Liver (tissue), 8 donors: ENCODE measurements at regions not wholly inside any gene's neighbourhood (a gene's known extent, or its start where the extent isn't known, plus 50 kb on each side); places are given as distances from the start of the nearest gene placed in this dataset.

ENCODE experiments used
- DNase-seq: peaks from one replicate; pipeline ENCODE4 v3.0.0-alpha.2; 2017; ENCODE audit warnings: low spot score
- H3K27ac ChIP-seq, 2 donors: one replicate each; pipeline ENCODE4 v1.7.0; 2013; ENCODE audit warnings: inconsistent platforms in 2 of 2, low read length in 2 of 2, control low read depth in 1 of 2, low read depth in 1 of 2, mild to moderate bottlenecking in 1 of 2
- H3K27me3 ChIP-seq, 4 donors: one replicate each; pipeline versions ENCODE4 v1.6.1 to v1.7.0; 2013; ENCODE audit warnings: low read length in 3 of 4, inconsistent platforms in 1 of 4, mild to moderate bottlenecking in 1 of 4, moderate library complexity in 1 of 4; ENCODE audit not compliant: control insufficient read depth in 4 of 4, insufficient read depth in 4 of 4
- H3K36me3 ChIP-seq, 4 donors: one replicate each; pipeline versions ENCODE4 v1.6.1 to v1.7.0; 2013; ENCODE audit warnings: low read length in 3 of 4, mild to moderate bottlenecking in 3 of 4, low read depth in 1 of 4, moderate library complexity in 1 of 4; ENCODE audit not compliant: control insufficient read depth in 4 of 4, insufficient read depth in 3 of 4
- H3K4me1 ChIP-seq, 4 donors: one replicate each; pipeline versions ENCODE4 v1.6.1 to v1.7.0; 2013; ENCODE audit warnings: low read length in 3 of 4, mild to moderate bottlenecking in 3 of 4, moderate library complexity in 1 of 4; ENCODE audit not compliant: control insufficient read depth in 4 of 4, insufficient read depth in 4 of 4
- H3K4me3 ChIP-seq, 3 donors: one replicate each; pipeline versions ENCODE4 v1.6.1 to v1.7.0; 2013; ENCODE audit warnings: low read length in 3 of 3, control low read depth in 1 of 3, low read depth in 1 of 3, mild to moderate bottlenecking in 1 of 3
- H3K9ac ChIP-seq, 2 donors: one replicate each; pipeline ENCODE4 v1.7.0; 2013; ENCODE audit warnings: low read length in 2 of 2, mild to moderate bottlenecking in 2 of 2, moderate library complexity in 2 of 2, control low read depth in 1 of 2, low read depth in 1 of 2
- H3K9me3 ChIP-seq, 4 donors: one replicate each; pipeline versions ENCODE4 v1.6.1 to v1.7.0; 2013; ENCODE audit warnings: low read length in 3 of 4; ENCODE audit not compliant: control insufficient read depth in 4 of 4
- EGR1 ChIP-seq, 2 donors: IDR thresholded peaks; 2 replicates each; pipeline ENCODE4 v1.6.1; 2016 to 2018; ENCODE audit warnings: antibody characterized with exemption in 2 of 2, low read depth in 2 of 2
- FOXA1 ChIP-seq: IDR thresholded peaks from 2 replicates; pipeline ENCODE4 v1.6.1; 2016; ENCODE audit warnings: antibody characterized with exemption
- HNF4G ChIP-seq: IDR thresholded peaks from 2 replicates; pipeline ENCODE4 v1.6.1; 2016; ENCODE audit warnings: antibody characterized with exemption
- NR2F2 ChIP-seq: IDR thresholded peaks from 2 replicates; pipeline ENCODE4 v1.6.1; 2016; ENCODE audit warnings: antibody characterized with exemption
- RAD21 ChIP-seq, 2 donors: IDR thresholded peaks; 2 replicates each; pipeline ENCODE4 v1.6.1; 2016; ENCODE audit warnings: antibody characterized with exemption in 2 of 2, mild to moderate bottlenecking in 2 of 2
- RXRA ChIP-seq, 2 donors: IDR thresholded peaks; 2 replicates each; pipeline ENCODE4 v1.6.1; 2017 to 2018; ENCODE audit warnings: antibody characterized with exemption in 2 of 2, mild to moderate bottlenecking in 1 of 2
- SP1 ChIP-seq: IDR thresholded peaks from 2 replicates; pipeline ENCODE4 v1.6.1; 2018; ENCODE audit warnings: antibody characterized with exemption, mild to moderate bottlenecking
- TAF1 ChIP-seq: conservative IDR thresholded peaks from 2 replicates; pipeline ENCODE4 v1.6.1; 2016; ENCODE audit warnings: antibody characterized with exemption, mild to moderate bottlenecking
- WGBS: extraction: QIAGEN DNeasy Blood & Tissue Kit; methylation state at CpG from one replicate; pipeline ENCODE4 v1.1.7; 2013; 5-methylcytosine and 5-hydroxymethylcytosine counted together
- TF ChIP-seq, protein P1 (sequence below): fragments of 150-350 bp; IDR thresholded peaks from 2 replicates; pipeline ENCODE4 v1.5.1; 2017; ENCODE audit warnings: improper control_type of control experiment, low read depth, low read length; ENCODE audit not compliant: missing input control
- TF ChIP-seq, protein P2 (sequence below): IDR thresholded peaks from 2 replicates; pipeline ENCODE4 v1.6.1; 2016; ENCODE audit warnings: antibody characterized with exemption
- TF ChIP-seq, protein P3 (sequence below): IDR thresholded peaks from 2 replicates; pipeline ENCODE4 v1.6.1; 2016; ENCODE audit warnings: antibody characterized with exemption
- TF ChIP-seq, protein P4 (sequence below): IDR thresholded peaks from 2 replicates; pipeline ENCODE4 v1.6.1; 2016; ENCODE audit warnings: antibody characterized with exemption
- TF ChIP-seq, protein P5 (sequence below): IDR thresholded peaks from 2 replicates; pipeline ENCODE4 v1.6.1; 2016; ENCODE audit warnings: antibody characterized with exemption, mild to moderate bottlenecking
- donor health status: healthy.
- donor health status: healthy.
- donor health status: healthy.
- donor health status: healthy.
- donor health status: healthy.

DNA sequence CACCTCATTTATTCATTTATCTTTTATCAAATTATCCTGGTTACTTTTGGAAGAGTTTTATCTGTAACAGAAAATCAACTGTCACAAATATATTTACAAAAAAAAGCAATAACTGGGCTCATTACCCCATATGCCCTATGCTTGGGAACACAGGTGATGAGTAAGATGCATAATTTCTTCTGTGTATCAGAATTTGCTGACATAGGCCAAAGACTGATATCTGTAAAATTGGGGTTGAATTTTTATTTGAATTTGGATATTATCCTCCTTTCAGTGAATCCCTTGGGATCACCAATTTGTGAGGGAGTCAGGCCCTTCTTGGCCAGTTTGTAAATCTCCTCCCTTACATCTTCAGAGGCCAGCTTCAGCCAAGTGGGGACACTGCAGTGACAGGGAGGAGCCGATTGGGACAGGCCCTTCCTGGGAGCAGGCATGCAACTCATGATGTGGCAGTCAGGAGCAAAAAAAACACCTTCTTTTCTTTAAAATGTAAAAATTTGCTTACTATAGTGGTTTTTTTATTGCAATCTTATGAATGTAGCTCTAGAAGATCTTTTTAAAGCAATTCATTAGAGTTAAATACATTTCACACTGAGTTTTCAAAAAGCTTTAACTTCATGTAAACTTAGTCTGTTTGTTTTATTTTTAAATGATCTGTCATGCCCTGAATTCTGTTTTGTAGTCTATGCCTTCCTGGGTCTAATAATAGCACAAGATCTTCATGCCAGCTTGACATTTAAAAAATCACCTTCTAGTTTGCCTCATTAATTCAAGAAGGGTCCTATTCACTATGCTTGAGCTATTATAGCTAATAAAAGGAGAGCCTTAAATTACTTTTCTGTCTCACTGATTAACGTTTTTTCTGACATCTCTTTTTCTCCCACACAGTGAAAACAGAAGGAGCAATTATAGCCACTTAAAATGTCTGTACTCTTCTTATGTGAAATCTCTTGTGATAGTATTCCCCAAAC, 136.6 kb upstream of the SPRY1 start:
- 80% methylated on average over 2 of the region's 2 CpGs for WGBS
- DNase-seq = no peak
- Histone ChIP-seq H3K9ac (no peak overlapping the region), H3K27ac (no peak overlapping the region), H3K4me3 (no peak overlapping the region), H3K27me3 (no peaks in the 10 kb centered on the region), H3K36me3 (peaks cover 0 to 4% (median under 1%) of the 10 kb centered on the region in 4 donors), H3K4me1 (no peaks in the 10 kb centered on the region), H3K9me3 (no peaks in the 10 kb centered on the region)
- TF ChIP-seq TAF1 (no peak), RAD21 (IDR thresholded peaks at IDR 0.05) (no peak), EGR1 (IDR thresholded peaks at IDR 0.05; ENCODE audit: low read depth in 2 of 2) (no peak), NR2F2 (no peak)
- TF ChIP-seq, protein P1, sequence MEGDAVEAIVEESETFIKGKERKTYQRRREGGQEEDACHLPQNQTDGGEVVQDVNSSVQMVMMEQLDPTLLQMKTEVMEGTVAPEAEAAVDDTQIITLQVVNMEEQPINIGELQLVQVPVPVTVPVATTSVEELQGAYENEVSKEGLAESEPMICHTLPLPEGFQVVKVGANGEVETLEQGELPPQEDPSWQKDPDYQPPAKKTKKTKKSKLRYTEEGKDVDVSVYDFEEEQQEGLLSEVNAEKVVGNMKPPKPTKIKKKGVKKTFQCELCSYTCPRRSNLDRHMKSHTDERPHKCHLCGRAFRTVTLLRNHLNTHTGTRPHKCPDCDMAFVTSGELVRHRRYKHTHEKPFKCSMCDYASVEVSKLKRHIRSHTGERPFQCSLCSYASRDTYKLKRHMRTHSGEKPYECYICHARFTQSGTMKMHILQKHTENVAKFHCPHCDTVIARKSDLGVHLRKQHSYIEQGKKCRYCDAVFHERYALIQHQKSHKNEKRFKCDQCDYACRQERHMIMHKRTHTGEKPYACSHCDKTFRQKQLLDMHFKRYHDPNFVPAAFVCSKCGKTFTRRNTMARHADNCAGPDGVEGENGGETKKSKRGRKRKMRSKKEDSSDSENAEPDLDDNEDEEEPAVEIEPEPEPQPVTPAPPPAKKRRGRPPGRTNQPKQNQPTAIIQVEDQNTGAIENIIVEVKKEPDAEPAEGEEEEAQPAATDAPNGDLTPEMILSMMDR = no peak

DNA sequence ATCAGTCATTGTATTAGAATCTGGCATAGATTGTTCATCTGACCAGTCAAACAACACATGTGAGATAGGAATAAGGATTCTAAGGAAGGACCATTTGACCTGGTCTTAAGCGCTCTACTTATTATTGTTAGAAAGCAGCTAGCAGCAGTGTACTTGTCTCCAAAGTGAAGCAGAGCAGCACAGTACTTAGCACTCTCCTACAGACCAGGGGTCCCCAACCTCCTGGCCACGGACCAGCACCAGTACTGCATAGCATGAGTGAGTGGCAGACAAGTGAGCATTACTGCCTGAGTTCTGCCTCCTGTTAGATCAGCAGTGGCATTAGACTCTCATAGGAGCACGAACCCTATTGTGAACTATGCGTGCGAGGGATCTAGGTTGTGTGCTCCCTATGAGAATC, 135.9 kb upstream of the SPRY1 start:
- TF ChIP-seq, protein P2, sequence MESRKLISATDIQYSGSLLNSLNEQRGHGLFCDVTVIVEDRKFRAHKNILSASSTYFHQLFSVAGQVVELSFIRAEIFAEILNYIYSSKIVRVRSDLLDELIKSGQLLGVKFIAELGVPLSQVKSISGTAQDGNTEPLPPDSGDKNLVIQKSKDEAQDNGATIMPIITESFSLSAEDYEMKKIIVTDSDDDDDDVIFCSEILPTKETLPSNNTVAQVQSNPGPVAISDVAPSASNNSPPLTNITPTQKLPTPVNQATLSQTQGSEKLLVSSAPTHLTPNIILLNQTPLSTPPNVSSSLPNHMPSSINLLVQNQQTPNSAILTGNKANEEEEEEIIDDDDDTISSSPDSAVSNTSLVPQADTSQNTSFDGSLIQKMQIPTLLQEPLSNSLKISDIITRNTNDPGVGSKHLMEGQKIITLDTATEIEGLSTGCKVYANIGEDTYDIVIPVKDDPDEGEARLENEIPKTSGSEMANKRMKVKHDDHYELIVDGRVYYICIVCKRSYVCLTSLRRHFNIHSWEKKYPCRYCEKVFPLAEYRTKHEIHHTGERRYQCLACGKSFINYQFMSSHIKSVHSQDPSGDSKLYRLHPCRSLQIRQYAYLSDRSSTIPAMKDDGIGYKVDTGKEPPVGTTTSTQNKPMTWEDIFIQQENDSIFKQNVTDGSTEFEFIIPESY = no peak
- TF ChIP-seq, protein P3, sequence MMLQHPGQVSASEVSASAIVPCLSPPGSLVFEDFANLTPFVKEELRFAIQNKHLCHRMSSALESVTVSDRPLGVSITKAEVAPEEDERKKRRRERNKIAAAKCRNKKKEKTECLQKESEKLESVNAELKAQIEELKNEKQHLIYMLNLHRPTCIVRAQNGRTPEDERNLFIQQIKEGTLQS = no peak
- TF ChIP-seq TAF1 (no peak), RXRA (IDR thresholded peaks at IDR 0.05) (no peak)
- no peaks in the 10 kb centered on the region for H3K9me3 ChIP-seq
- H3K9ac ChIP-seq = no peak overlapping the region
- H3K4me1 ChIP-seq = no peaks in the 10 kb centered on the region
- H3K36me3 ChIP-seq = peaks cover 0 to 4% (median under 1%) of the 10 kb centered on the region in 4 donors
- WGBS = 98% methylated on average over 5 of the region's 5 CpGs
- DNase-seq = no peak
- H3K27ac ChIP-seq = no peak overlapping the region
- no peak overlapping the region for H3K4me3 ChIP-seq
- no peaks in the 10 kb centered on the region for H3K27me3 ChIP-seq

DNA sequence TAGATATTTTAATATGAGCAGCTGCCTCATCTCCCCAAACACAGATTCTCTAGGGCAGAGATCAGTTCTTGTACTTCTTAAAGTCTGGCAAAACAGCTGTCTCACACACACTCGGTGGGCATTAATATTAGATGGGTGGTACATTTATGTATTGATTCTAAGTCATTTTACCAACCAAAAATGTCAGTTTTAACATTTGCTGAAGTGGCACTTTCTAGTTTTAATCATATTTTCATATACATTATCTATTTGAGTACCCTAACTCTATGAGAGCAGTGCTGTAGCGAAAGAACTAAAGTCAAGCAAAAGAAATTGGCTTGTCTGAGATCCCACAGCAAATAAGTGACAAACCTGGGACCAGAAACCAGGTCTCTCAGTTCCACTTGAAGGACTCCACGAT, 134.5 kb upstream of the SPRY1 start:
- Histone ChIP-seq H3K9me3 (no peaks in the 10 kb centered on the region), H3K27ac (no peak overlapping the region), H3K27me3 (no peaks in the 10 kb centered on the region), H3K4me3 (no peak overlapping the region), H3K9ac (no peak overlapping the region), H3K36me3 (peaks cover 0 to 1% (median under 1%) of the 10 kb centered on the region in 4 donors), H3K4me1 (no peaks in the 10 kb centered on the region)
- no peak for DNase-seq
- 94% methylated on average over 3 of the region's 3 CpGs for WGBS
- TF ChIP-seq RAD21 (IDR thresholded peaks at IDR 0.05) (no peak), NR2F2 (no peak), FOXA1 (no peak), HNF4G (no peak), SP1 (no peak)
- TF ChIP-seq, protein P2 = no peak
- TF ChIP-seq, protein P4, sequence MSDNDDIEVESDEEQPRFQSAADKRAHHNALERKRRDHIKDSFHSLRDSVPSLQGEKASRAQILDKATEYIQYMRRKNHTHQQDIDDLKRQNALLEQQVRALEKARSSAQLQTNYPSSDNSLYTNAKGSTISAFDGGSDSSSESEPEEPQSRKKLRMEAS = no peak
- TF ChIP-seq, protein P5, sequence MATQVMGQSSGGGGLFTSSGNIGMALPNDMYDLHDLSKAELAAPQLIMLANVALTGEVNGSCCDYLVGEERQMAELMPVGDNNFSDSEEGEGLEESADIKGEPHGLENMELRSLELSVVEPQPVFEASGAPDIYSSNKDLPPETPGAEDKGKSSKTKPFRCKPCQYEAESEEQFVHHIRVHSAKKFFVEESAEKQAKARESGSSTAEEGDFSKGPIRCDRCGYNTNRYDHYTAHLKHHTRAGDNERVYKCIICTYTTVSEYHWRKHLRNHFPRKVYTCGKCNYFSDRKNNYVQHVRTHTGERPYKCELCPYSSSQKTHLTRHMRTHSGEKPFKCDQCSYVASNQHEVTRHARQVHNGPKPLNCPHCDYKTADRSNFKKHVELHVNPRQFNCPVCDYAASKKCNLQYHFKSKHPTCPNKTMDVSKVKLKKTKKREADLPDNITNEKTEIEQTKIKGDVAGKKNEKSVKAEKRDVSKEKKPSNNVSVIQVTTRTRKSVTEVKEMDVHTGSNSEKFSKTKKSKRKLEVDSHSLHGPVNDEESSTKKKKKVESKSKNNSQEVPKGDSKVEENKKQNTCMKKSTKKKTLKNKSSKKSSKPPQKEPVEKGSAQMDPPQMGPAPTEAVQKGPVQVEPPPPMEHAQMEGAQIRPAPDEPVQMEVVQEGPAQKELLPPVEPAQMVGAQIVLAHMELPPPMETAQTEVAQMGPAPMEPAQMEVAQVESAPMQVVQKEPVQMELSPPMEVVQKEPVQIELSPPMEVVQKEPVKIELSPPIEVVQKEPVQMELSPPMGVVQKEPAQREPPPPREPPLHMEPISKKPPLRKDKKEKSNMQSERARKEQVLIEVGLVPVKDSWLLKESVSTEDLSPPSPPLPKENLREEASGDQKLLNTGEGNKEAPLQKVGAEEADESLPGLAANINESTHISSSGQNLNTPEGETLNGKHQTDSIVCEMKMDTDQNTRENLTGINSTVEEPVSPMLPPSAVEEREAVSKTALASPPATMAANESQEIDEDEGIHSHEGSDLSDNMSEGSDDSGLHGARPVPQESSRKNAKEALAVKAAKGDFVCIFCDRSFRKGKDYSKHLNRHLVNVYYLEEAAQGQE = no peak
- TF ChIP-seq, protein P1 = no peak
